Stimulated activated CD8-positive, alpha-beta memory T cell treated with anti-CD3 and anti-CD28 coated beads, Interleukin-7, amount 100 ng/mL, for 24 hours (primary cell): ENCODE measurements at regions not wholly inside any gene's neighbourhood (a gene's known extent, or its start where the extent isn't known, plus 50 kb on each side); places are given as distances from the start of the nearest gene placed in this dataset.

Experiments used
- DNase-seq: peaks from one replicate; pipeline ENCODE4 v3.0.0-alpha.2; 2020; ENCODE audit warnings: low read depth

DNA sequence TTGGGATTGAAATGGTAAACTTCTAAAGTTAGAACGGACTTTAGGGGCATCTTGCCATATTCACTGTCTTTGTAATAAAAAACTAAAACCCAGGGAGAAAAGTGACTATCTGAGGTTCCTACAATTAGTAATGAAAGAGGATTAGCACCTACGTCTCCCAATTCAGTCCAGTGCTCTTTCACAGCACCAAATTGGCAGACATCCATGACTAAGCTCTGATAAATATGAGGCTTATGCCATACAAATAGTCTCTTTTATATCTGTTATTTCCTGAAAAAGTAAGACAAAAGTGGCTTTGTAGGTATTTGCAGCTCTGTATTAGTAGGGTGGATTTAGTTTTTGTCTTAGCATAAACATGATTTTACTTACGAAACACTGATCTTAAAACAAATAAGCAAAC lies 315.0 kb upstream of the NRIP1 start:
- DNase-seq, result no peak

DNA sequence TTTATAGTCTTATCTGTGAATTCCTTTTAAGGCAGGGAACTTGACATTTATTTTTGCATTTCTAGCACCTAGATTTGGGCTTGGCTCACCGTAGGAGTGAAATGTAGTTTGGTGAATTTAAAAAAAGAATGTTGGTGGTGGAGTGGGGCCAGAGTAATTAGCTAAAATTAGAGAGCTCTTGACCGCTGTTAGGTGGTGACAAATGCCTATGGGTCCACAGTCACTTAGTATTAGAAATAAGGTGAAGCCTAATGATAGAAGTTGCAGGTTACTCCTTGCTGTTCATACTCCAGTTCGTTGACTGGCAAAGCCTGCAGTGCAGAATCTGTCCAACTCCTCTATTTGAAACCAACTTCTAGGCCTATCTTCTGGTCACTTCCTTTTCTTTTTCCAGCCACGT lies 318.8 kb upstream of the NRIP1 start:
- DNase-seq, result no peak

DNA sequence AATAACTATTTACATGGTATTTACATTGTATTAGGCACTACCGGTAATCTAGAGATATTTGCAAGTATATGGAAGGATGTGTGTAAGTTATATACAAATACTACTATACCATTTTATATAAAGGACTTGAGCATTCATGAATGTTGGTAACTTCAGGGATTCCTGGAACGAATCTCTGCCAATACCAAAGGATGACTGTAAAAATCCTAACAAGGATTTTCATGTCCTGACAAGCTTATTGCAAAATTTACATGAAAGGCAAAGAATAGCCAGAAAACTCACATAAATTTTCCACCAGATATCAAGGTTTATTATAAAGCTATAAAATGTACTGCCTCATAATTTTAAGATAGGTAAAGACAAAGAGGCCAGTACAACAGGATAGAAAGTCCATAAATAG lies 325.2 kb upstream of the NRIP1 start:
- DNase-seq, result no peak

DNA sequence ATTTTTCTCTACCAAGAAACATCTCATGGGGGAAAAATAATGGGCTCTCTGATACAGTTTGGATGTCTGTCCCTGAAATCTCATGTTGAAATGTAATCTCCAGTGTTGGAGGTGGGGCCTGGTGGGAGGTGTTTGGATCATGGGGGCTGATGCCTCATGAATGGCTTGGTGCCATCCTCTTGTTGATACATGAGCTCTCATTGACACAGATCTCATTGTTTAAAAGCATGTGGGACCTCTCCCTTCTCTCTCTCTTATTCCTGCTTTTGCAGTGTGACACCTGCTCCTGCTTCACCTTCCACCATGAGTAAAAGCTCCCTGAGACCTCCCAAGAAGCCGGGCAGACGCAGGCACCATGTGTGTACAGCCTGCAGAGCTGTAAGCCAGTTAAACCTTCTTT lies 332.5 kb upstream of the NRIP1 start:
- no peak for DNase-seq

DNA sequence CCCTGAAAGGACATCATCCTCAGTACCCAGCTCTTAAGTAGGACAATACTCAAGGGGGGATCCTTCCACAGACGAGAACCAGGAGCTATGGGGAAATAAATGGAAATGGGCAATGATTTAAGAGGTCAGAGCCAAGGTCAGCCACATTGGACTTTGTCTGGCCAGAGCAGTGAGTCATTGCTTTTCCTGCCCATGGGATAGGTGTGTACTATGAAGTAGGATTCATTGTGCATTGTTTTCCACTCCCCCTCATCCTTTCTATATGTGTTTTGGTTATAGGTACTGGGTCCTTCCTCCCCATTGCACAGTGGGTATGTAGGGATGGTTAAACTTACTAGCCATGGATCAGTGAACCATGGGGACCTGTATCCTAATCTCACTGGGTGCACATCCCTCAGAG lies 328.9 kb upstream of the USP25 start:
- no peak for DNase-seq

DNA sequence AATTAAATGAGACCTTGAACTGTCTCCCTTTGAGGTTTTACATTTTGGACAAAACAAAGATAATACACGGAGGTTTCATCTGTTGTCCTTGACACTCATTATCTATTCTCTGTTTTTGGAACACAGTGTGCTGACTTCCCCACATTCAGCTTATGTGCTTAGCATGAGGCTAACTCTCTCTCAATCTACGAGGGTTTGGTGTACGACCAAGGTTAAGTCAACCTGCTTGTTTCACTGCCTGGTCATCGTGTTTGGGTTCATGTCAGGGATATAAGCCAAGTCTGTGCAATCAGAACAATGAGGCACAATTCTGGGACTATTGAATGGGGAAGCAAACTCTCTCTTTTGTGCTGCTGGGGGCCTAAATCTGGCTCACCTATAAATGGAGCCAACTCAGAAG lies 328.5 kb upstream of the USP25 start:
- no peak for DNase-seq

DNA sequence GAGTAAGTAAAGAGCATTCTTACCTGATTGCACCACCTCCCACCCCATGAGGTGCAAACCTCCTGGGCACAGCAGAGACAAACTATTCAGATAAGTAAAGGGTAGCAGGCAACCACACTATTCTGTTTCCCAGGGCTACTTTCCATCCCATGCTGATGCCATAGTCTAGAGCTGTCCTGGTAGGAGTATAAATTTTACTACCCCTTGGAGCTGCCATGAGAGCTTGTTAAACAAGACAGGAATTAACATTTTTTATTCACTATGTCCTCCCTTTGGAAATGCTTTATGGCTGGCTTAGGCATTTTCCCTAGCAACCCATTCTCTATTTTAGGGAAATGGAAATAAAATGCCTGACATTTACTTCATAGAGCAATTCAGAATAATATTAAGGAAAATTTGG lies 324.6 kb upstream of the USP25 start:
- no peak for DNase-seq

DNA sequence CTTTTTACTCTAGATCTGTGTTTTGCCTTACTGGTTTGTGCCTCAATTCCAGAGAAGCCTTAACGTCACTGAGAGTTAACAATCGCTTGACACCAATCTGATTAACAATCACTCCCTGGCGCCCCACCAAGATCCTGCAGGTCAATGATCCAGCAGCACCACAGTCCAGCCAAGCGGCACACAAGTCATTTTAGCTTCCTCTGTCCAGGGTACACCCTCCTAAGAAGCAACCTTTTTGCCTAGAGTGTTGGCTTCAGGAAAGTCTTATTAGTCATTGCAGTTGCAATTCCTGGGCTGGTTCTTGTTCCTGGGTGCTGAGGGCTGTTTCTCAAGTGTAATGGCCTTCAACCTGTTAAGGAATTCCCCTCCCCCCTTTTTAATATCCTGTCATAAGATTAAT lies 323.0 kb upstream of the USP25 start:
- no peak for DNase-seq

DNA sequence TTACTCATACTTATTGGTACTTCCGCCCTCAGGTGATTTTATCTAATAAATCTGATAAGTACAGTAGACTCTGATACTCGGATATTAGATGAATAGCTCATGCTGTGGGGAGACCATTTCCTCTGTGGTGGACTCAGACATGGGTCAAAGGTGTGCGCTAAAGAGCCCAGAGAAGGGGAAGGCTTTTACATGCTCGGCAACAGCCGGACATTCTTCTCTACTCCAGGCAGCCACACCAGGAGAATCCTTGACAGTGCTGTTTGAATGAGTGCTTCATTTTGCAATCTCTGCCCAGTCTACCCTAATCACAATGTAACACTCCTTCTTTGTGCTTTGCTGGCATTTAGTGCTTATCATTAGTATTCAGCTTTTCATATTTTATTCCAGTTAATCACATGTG lies 322.2 kb upstream of the USP25 start:
- no peak for DNase-seq

DNA sequence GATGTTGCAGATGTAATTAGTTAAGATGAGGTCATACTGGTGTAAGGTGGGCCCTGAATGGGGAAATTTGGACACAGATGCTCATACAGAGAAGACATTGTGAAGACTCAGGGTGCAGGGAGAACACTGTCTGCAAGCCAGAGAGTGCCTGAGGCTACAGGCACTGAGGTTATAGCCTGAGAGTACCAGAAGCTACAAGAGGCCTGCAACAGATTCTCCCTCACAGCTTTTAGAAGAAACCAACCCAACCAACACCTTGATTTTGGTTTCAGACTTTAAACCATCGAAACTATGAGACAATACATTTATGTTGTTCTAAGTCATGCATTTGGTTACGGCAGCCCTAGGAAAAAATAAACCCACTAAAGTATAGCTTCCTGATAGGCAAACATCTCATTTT lies 321.7 kb upstream of the USP25 start:
- no peak for DNase-seq

DNA sequence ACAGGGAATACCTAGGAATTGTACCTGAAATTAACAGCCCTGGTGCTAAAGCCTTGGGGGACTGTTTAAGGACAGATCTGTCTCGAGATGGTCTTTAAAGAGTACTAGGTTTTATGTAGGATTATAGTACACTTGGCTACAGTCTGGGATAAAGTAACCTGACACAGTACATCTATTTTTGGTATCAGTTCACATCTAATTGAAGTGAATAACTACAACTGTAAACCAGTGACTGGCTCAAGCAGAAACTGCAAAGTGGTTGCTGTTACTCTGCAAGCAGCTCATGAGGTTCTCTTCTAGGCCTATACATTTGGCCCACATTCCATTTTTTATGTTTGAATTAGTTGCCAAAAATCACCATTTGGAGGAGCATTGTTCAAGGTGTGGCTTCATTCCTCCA lies 320.8 kb upstream of the USP25 start:
- no peak for DNase-seq

DNA sequence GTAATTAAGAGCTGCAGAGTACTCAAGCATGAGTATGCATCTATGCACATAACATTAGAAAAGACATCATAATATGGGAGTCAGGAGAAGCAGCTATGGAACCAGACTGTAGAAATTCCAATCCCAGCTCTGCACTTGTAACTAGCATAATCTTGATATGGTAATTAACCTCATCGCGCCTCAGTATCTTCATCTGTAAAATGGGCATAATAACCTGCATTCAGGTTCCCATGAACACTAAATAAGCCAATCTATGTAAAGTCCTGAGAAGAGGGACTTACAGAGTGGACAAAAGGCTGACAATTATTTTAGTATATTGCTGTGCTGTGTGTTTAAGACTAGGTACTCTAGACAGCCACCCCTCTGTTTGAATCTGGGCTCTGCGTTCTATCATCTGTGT lies 318.9 kb upstream of the USP25 start:
- no peak for DNase-seq

DNA sequence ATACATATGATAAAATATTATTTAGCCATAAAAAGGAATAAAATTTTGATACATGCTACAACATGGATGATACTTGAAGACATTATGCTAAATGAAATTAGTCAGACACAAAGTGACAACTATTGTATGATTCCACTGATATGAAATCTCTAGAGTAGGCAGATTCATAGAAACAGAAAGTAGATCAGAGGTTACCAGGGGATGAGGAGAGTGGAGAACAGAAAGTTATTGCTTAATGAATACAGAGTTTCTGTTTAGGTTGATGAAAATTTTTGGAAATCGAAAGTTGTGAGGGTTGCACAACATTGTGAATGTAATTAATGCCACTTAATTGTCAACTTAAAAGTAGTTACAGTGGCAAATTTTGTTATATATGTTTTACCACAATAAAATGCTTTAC lies 315.7 kb upstream of the USP25 start:
- DNase-seq, result no peak

DNA sequence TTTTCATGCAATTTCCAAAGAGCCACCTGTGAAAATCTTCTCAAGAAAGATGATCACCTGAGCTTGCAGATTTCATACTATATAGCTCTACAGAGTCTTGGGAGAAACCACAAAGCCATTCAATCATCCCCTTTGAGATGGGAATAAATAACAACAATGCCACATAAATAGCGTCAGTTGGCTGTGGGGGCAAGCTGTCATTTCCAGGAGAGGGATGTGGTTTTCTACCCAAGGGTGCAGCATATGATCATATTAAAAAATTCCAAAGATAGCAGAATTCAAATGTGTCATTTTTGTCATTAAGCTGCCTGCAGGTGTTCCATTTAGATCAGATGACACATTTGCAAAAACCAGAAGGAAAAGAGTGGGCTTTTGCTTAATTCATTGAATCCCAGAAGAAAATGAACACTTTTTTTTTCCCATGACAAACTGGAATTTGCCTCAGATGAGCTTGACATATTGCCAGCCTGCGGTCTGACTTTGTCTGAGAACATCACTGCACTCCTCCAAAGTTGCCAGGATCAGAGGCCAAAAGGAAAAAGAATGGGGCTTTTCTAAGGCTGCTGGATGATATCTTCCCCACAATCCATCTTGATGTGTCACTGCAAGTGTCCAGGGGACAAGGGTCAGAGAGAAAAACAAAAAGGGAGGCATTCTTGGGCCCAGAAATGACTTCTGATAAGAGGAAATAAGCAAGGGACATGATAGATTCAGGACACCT lies 314.1 kb upstream of the USP25 start:
- no peak for DNase-seq

DNA sequence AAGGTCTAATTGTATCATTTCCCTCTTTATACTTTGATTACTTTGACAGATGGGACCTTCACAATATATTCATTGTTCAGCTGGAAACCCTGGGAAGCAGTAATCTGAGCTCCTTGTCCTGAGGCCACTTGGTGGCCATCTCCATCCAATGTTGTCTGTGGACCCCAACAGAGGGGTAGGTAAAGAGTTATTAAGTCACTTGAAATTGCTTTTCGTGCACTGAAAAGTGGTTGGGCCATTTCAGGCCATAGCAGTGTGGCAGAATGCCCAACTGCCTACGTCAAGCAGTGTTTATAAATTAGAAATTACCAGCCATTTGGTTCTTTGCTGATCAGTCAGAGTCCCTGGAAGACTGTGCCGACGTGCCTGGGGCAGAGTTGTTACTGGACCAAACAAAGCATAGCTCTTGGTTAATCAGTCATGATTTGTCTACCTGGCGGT lies 308.3 kb upstream of the USP25 start:
- no peak for DNase-seq

DNA sequence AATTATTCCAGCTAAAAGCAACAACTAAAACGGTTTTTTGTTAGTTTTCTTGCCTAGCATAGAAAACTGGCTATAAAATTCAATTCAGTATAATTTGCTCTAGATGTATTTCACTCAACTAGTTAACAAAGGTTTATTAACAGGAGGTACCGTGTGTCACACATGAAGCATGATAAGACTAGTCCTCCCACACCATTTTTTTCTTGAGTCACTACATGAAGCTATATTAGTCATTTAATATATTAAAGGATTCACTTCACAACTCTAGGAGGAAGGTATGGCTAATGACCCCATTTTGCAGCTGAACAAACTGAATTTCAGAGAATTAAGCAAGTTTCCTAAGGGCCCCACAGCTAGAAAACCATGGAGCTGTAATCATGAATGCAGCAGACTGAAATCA lies 307.8 kb upstream of the USP25 start:
- no peak for DNase-seq

DNA sequence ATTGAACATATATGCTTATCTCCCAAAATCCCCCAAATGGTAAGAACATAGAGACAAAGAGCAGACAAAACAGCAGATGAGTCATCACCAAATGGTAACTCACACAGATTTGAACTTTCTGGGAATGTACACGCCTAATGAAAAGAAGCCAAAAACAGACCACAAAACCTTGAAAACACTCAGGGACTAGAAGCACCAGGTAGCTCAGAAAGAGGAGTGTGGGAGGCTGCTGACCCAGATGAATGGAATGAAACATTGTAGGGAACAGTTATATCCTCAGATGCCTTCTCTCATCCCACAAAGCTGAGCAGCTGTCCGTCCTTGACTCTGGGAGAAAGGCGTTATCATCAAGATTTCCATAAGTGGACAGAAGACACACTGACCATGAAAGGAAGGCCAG lies 307.0 kb upstream of the USP25 start:
- DNase-seq, result no peak

DNA sequence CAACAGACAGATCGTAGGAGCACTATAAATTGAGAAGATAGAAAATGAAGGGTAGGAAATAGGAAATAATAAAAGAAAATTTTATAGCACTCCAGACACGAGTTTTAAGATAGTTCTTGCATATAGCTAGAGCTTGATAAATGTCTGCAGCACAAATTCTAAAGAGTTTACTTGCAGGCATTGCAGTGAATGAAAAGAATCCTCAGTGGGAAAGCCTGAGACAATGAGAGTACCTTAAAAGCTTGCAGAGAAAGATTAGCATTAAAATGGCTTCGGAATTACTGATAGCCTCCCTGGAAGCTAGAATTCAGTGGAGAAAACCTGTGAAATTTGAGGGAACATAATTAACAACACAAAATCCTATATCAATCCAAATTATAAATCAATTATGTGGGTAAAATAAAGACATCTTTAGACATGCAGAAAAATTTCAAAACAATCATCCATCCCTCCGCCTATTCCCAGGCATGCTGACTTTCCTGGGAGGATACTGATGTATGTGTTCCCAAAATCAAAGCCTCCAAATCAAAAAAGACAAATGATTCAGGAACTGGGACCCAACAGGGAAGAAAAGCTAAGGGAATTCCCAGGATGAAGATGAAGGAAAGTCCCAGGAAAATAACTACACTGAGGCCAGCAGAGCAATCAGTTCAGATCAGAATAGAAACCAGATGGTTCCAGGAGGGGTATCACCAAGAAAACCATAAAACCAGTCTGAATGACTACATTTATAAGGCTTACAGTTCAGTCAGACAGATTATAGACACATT lies 305.9 kb upstream of the USP25 start:
- no peak for DNase-seq

DNA sequence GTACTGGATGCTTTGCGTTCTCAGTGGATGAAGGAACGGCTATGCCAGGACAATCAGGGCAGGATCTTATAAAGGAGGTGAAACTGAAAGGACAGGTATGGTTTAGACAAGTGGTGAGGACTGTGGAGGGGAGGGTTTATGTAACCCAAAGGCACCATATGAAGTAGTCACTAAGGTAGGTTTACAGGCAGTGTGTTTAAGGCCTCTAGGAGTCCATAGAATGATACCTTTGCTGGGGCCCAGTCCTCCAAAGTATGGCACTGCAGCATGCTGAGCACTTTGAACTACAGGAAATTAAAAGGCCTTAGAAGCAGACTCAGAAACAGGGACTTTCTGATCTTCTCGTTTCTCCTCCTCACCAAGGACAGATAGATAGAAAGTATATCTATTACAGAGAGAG lies 304.7 kb upstream of the USP25 start:
- DNase-seq, result no peak

DNA sequence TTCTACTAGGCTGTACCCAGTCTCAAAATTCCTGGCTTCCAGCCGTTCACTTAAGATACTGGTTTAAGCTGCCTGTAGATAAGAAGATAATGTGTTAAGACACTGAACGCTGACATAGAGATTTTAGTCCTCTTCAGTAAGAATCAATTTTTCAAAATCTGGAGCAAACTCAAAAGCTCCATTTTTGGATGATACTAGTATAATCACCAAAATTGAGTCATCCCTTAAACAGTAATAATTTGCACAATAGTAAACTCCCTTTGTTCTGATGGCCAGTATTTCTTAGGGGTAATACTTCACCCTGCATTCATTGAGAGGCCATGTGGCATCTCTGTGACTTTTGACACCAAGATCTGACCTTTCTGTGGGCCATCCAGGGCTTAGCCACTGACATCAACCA lies 299.8 kb upstream of the USP25 start:
- DNase-seq, result no peak

DNA sequence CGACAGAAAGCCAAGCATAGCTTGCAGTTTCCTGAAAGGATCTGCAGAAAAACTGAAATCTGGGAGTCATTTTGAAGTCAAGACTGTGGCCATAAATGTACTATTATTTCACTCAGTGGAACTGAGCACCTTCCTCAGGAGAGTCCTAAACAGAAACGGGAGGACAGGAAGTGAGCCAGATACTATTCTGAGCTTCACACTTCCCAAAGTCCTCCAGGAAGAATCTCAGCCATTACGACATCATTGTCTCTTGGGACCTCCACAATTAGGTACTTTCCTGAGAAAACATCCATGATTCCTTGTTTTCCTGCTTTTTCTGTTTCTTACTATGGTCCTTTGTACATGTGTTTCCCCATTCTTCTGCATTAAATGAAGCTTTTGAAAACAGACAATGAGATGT lies 299.2 kb upstream of the USP25 start:
- no peak for DNase-seq

DNA sequence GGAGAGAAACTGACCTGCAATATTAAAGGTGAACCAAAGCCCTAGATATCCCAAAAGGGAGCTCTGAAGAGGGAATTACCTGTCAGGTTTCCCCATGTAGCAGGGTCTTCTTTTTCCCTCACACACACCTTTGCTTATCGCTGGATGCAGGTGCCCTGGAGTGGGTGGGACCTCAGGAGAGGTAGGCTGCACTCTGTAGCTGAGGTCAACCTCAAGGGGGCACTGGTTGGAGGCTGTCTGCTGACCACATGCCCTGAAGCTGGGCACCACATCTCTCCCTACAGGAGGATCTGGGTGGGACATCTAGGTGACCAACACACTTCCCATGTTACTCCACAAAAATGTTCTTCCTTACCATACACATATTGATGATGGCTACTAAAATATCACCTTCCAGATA lies 298.7 kb upstream of the USP25 start:
- no peak for DNase-seq

DNA sequence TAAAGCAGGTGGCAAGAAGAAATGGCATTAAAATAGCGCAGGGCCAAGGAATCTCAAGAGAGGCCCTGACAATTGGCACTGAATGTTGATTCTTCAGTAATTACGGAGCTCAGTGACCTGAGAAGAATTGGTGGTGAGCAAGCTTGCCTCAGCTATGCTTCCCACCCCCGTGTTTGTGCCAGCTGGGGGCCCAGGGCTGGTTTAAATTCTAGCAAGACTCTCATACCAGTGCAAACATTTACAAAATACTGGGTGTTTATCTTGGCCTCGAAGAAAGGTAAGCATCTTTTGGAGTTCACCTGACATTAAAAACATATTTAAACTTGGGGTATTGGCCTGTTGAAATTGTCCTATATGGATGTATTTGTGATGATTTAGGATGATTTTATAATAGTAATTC lies 296.7 kb upstream of the USP25 start:
- no peak for DNase-seq
